Kidney glomerular epithelial cell (primary cell): ENCODE measurements at regions not wholly inside any gene's neighbourhood (a gene's known extent, or its start where the extent isn't known, plus 50 kb on each side); places are given as distances from the start of the nearest gene placed in this dataset.

Experiments
- DNase-seq: peaks from one replicate; lab custom pipeline; 2025; lab: John Stamatoyannopoulos, UW

- no peak for DNase-seq
Measured at GRCh38 chr21:40985370-40985769, 138.4 kb upstream of the DSCAM start.

GRCh38 chr21:40990366-40990765 lies 143.4 kb upstream of the DSCAM start:
- DNase-seq = no peak

GRCh38 chr21:40997831-40998230 lies 150.9 kb upstream of the DSCAM start:
- no peak for DNase-seq

GRCh38 chr21:41000838-41001237 lies 153.9 kb upstream of the DSCAM start:
- no peak for DNase-seq

- no peak for DNase-seq
Measured at GRCh38 chr21:41006636-41007035, 159.7 kb upstream of the DSCAM start.

GRCh38 chr21:41008351-41008750 lies 159.6 kb upstream of the BACE2 start:
- DNase-seq = no peak

GRCh38 chr21:41008974-41009373 lies 159.0 kb upstream of the BACE2 start:
- no peak for DNase-seq

- no peak for DNase-seq
Measured at GRCh38 chr21:41009398-41010100, 158.4 kb upstream of the BACE2 start.

GRCh38 chr21:41010101-41010435 lies 157.9 kb upstream of the BACE2 start:
- no peak for DNase-seq

GRCh38 chr21:41011098-41011731 lies 156.7 kb upstream of the BACE2 start:
- DNase-seq = no peak

- DNase-seq = no peak
Measured at GRCh38 chr21:41011951-41012366, 156.0 kb upstream of the BACE2 start.

- DNase-seq = no peak
Measured at GRCh38 chr21:41012425-41012824, 155.5 kb upstream of the BACE2 start.

GRCh38 chr21:41016472-41016871 lies 151.5 kb upstream of the BACE2 start:
- DNase-seq = no peak

- no peak for DNase-seq
Measured at GRCh38 chr21:41018431-41018830, 149.5 kb upstream of the BACE2 start.

- DNase-seq = no peak
Measured at GRCh38 chr21:41023936-41024335, 144.0 kb upstream of the BACE2 start.

GRCh38 chr21:41024341-41024740 lies 143.6 kb upstream of the BACE2 start:
- no peak for DNase-seq

- DNase-seq = no peak
Measured at GRCh38 chr21:41024746-41025254, 143.2 kb upstream of the BACE2 start.

GRCh38 chr21:41029571-41029970 lies 138.4 kb upstream of the BACE2 start:
- no peak for DNase-seq

GRCh38 chr21:41031701-41032220 lies 136.2 kb upstream of the BACE2 start:
- no peak for DNase-seq

GRCh38 chr21:41032541-41032940 lies 135.4 kb upstream of the BACE2 start:
- DNase-seq = no peak

- no peak for DNase-seq
Measured at GRCh38 chr21:41037212-41037611, 130.7 kb upstream of the BACE2 start.

- no peak for DNase-seq
Measured at GRCh38 chr21:41037936-41038335, 130.0 kb upstream of the BACE2 start.

GRCh38 chr21:41043014-41043413 lies 124.9 kb upstream of the BACE2 start:
- no peak for DNase-seq
